SU-DHL-6 (cell line): ENCODE measurements at regions not wholly inside any gene's neighbourhood (a gene's known extent, or its start where the extent isn't known, plus 50 kb on each side); places are given as distances from the start of the nearest gene placed in this dataset.

Experiments
- H2AFZ ChIP-seq: fragments of 200-600 bp; sonication (generic); 2 replicates; pipeline ENCODE4 v1.6.1; 2014; ENCODE audit warnings: low read depth, mild to moderate bottlenecking, moderate library complexity, mixed read lengths, antibody characterized with exemption, low read length; ENCODE audit not compliant: severe bottlenecking
- H3F3A ChIP-seq: fragments of 200-600 bp; shearing (Covaris generic); 2 replicates; pipeline ENCODE4 v1.6.0; 2016; ENCODE audit warnings: antibody characterized with exemption, mild to moderate bottlenecking; ENCODE audit not compliant: insufficient read depth
- H3K27ac ChIP-seq: fragments of 200-600 bp; sonication (generic); 2 replicates; pipeline ENCODE4 v1.5.1; 2016; ENCODE audit warnings: low read depth, mild to moderate bottlenecking, low read length, moderate library complexity, mixed read lengths
- H3K27me3 ChIP-seq: fragments of 200-600 bp; sonication (generic), shearing (Covaris generic); 2 replicates; pipeline ENCODE4 v1.6.0; 2014; ENCODE audit warnings: mild to moderate bottlenecking, low read length
- H3K36me3 ChIP-seq: fragments of 200-600 bp; sonication (generic); 2 replicates; pipeline ENCODE4 v1.6.1; 2014; ENCODE audit warnings: mild to moderate bottlenecking, low read length, mixed read lengths
- H3K4me2 ChIP-seq: fragments of 300-600, 200-600 bp; shearing (Covaris generic), sonication (generic); 2 replicates; pipeline ENCODE4 v1.6.0; 2014; ENCODE audit warnings: low read length, low read depth, mild to moderate bottlenecking; ENCODE audit not compliant: poor library complexity, severe bottlenecking
- H3K4me3 ChIP-seq: fragments of 200-600 bp; sonication (generic); 2 replicates; pipeline ENCODE4 v1.5.1; 2014; ENCODE audit warnings: antibody characterized with exemption, low read length, mild to moderate bottlenecking, mixed read lengths; ENCODE audit not compliant: insufficient read depth, poor library complexity, severe bottlenecking
- H3K79me2 ChIP-seq: fragments of 200-600 bp; sonication (generic); 2 replicates; pipeline ENCODE4 v1.6.1; 2014; ENCODE audit warnings: mild to moderate bottlenecking, low read length, moderate library complexity; ENCODE audit not compliant: insufficient read depth
- H3K9ac ChIP-seq: fragments of 200-600 bp; sonication (generic); 2 replicates; pipeline ENCODE4 v1.7.0; 2014; ENCODE audit warnings: mild to moderate bottlenecking, low read length
- H3K9me2 ChIP-seq: fragments of 200-600 bp; sonication (generic); replicated peaks from 2 replicates; pipeline ENCODE4 v1.6.1; 2014; ENCODE audit warnings: low read length; ENCODE audit not compliant: insufficient read depth
- H3K9me3 ChIP-seq: fragments of 200-600 bp; sonication (generic); 2 replicates; pipeline ENCODE4 v1.6.1; 2014; ENCODE audit warnings: low read length, mixed read lengths; ENCODE audit not compliant: insufficient read depth
- H4K20me1 ChIP-seq: fragments of 200-600 bp; sonication (generic); 2 replicates; pipeline ENCODE4 v1.6.1; 2014; ENCODE audit warnings: low read depth, mild to moderate bottlenecking, antibody characterized with exemption, low read length, moderate library complexity, mixed read lengths
- EZH2phosphoT487 ChIP-seq: fragments of 200-600 bp; sonication (generic), shearing (Covaris generic); conservative IDR thresholded peaks from 2 replicates; pipeline ENCODE4 v1.6.1; 2018; ENCODE audit warnings: mild to moderate bottlenecking, antibody characterized with exemption, low read length, moderate library complexity, mixed read lengths
- TF ChIP-seq, protein P1 (sequence below): fragments of 200-600 bp; sonication (generic); IDR thresholded peaks from one replicate; pipeline ENCODE4 v1.5.1; 2017; ENCODE audit warnings: antibody characterized with exemption, mild to moderate bottlenecking, low read length, moderate library complexity; ENCODE audit not compliant: insufficient read depth, poor library complexity, severe bottlenecking

DNA sequence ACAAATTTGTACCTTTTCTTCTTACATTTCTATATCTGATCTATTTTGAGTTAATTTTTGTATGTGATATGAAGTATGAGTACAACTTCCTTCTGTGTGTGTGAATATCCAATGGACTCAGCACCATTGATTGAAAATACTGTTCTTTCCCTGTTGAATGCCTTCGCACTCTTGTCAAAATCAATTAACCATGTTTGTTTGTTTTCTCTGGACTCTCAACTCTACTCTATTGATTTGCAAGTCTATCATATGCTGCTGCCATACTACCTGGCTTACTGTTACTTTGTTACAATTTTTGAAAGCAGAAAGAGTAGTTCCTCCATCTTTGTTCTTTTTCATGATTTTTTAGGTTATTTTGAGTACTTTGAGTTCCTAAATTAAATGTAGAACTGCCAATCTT is 1437.4 kb upstream of the SPRY2 start:
- no peaks in the 10 kb centered on the region for H3K79me2 ChIP-seq
- no peaks in the 10 kb centered on the region for H3K27me3 ChIP-seq
- no peak overlapping the region for H3K27ac ChIP-seq
- H2AFZ ChIP-seq: no peak overlapping the region
- H3K36me3 ChIP-seq: no peaks in the 10 kb centered on the region; the same call in 1 of the 2 replicates
- no peaks in the 10 kb centered on the region for H4K20me1 ChIP-seq
- no peak for TF ChIP-seq EZH2phosphoT487
- TF ChIP-seq, protein P1, sequence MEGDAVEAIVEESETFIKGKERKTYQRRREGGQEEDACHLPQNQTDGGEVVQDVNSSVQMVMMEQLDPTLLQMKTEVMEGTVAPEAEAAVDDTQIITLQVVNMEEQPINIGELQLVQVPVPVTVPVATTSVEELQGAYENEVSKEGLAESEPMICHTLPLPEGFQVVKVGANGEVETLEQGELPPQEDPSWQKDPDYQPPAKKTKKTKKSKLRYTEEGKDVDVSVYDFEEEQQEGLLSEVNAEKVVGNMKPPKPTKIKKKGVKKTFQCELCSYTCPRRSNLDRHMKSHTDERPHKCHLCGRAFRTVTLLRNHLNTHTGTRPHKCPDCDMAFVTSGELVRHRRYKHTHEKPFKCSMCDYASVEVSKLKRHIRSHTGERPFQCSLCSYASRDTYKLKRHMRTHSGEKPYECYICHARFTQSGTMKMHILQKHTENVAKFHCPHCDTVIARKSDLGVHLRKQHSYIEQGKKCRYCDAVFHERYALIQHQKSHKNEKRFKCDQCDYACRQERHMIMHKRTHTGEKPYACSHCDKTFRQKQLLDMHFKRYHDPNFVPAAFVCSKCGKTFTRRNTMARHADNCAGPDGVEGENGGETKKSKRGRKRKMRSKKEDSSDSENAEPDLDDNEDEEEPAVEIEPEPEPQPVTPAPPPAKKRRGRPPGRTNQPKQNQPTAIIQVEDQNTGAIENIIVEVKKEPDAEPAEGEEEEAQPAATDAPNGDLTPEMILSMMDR: no peak
- H3K9ac ChIP-seq: no peak overlapping the region
- H3F3A ChIP-seq: no peaks in the 10 kb centered on the region
- H3K9me2 ChIP-seq: no peaks in the 10 kb centered on the region
- H3K4me2 ChIP-seq: no peak overlapping the region
- H3K9me3 ChIP-seq: no peaks in the 10 kb centered on the region
- no peak overlapping the region for H3K4me3 ChIP-seq

DNA sequence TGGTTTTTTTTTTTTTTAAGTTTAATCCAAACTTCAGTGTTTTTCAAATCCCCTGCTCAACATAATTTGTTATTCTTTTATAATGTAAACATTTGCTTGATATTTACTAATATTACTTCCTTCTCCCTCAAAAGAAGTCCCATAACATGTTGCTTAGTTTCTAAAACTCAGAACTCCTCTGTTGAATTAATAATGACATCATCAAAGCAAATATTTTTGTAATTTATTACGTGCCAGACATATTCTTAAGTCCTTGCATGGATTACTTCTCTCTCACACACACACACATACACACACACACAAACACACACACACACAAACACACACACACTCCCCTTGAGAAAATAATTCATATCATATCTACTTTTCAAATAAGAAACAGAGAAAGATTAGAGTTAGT is 1432.3 kb upstream of the SPRY2 start:
- Histone ChIP-seq H3K79me2 (no peaks in the 10 kb centered on the region), H3F3A (no peaks in the 10 kb centered on the region), H3K27me3 (no peaks in the 10 kb centered on the region), H4K20me1 (no peaks in the 10 kb centered on the region), H3K9ac (no peak overlapping the region), H3K9me3 (no peaks in the 10 kb centered on the region), H2AFZ (no peak overlapping the region), H3K4me3 (no peak overlapping the region), H3K27ac (no peak overlapping the region), H3K9me2 (no peaks in the 10 kb centered on the region), H3K4me2 (no peak overlapping the region), H3K36me3 (no peaks in the 10 kb centered on the region)
- TF ChIP-seq, protein P1: no peak
- no peak for TF ChIP-seq EZH2phosphoT487

DNA sequence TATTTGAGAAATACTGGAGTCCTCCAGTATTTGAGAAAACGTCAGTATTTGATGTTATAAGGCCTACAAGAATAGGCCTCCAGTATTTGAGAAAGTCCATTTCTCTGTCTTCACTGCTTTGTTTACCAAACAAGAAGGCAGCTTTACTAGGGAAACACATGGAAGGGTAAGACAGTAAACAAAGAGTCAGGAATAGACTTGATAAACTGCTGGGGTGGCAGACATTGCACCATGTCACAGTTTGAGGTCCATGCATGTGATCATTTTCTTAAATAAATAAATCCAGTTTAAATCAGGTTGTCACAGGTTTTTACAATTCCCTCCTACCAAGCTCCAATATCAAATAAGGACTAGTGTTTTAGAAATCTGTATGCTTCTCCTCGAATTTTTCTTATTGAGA is 1431.0 kb upstream of the SPRY2 start:
- no peaks in the 10 kb centered on the region for H3K36me3 ChIP-seq
- H3K27ac ChIP-seq: no peak overlapping the region
- no peaks in the 10 kb centered on the region for H4K20me1 ChIP-seq
- no peak overlapping the region for H3K4me3 ChIP-seq
- H3K27me3 ChIP-seq: no peaks in the 10 kb centered on the region
- TF ChIP-seq, protein P1: no peak
- TF ChIP-seq EZH2phosphoT487: no peak
- no peak overlapping the region for H2AFZ ChIP-seq
- H3K9ac ChIP-seq: no peak overlapping the region
- no peak overlapping the region for H3K4me2 ChIP-seq
- no peaks in the 10 kb centered on the region for H3K9me3 ChIP-seq
- no peaks in the 10 kb centered on the region for H3K9me2 ChIP-seq
- no peaks in the 10 kb centered on the region for H3K79me2 ChIP-seq
- H3F3A ChIP-seq: no peaks in the 10 kb centered on the region
